ENCODE measurements at regions not wholly inside any gene's neighbourhood (a gene's known extent, or its start where the extent isn't known, plus 50 kb on each side); places are given as distances from the start of the nearest gene placed in this dataset.

DNA sequence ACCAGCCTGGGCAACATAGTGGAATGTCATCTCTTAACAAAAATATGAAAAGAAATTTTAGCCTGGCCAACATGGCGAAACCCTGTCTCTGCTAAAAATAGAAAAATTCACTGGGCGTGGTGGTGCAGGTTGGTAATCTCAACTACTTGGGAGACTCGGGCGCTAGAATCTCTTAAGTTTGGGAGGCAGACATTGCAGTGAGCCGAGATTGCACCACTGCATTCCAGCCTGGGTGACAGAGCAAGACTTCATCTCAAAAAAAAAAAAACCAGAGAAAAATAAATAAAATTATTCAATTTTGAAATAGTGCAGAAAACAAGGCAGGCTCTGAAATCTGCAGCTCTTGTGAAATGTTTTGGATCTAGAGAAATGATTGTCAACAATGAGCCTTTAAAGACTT, 397.3 kb upstream of the AMELY start:
- TF ChIP-seq CTCF (IDR thresholded peaks at IDR 0.05 in 4 of 5, conservative IDR thresholded peaks at IDR 0.05 in 1 of 5), result no peak
- no peak for TF ChIP-seq POLR2A (IDR thresholded peaks at IDR 0.05)
